IMR-90 (cell line): ENCODE measurements at regions not wholly inside any gene's neighbourhood (a gene's known extent, or its start where the extent isn't known, plus 50 kb on each side); places are given as distances from the start of the nearest gene placed in this dataset.
A peak's percentile ranks its signal among the peaks of the same experiment; 100 is the strongest.

Experiments used
- ATAC-seq: fragments of 200-7000 bp; cut with Tn5 transposase; 2 replicates; pipeline ENCODE4 v1.9.1; 2020; ENCODE audit warnings: low read depth, mild to moderate bottlenecking, moderate library complexity
- BruUV-seq: library from RNA; stranded (reverse); fragments of 400-500 nt; replicated peaks from 2 replicates; lab custom pipeline; 2021; lab: Mats Ljungman, UMichigan
- CTCF ChIA-PET: fragments of 300-600 bp; formaldehyde crosslinking; extraction: SDS; loops from one replicate; lab custom pipeline; 2021; ENCODE audit warnings: antibody characterized with exemption; lab: Yijun Ruan, JAX
- POLR2A ChIA-PET: fragments of 300-600 bp; sonication (Branson Sonifier 250); formaldehyde crosslinking; loops from one replicate; lab custom pipeline; 2022; ENCODE audit warnings: antibody characterized with exemption; ENCODE audit not compliant: unreplicated experiment; lab: Charles Lee
- DNase-seq: peaks from one replicate; pipeline ENCODE4 v3.0.0; 2013
- H2AFZ ChIP-seq: replicated peaks from 2 replicates; pipeline ENCODE3; 2013; ENCODE audit warnings: low read length, mild to moderate bottlenecking; ENCODE audit not compliant: poor library complexity
- H2AK5ac ChIP-seq: 2 replicates; pipeline ENCODE4 v1.6.1; 2013; ENCODE audit warnings: low read depth, low read length, inconsistent platforms
- H2AK9ac ChIP-seq: replicated peaks from 2 replicates; pipeline ENCODE3; 2013; ENCODE audit warnings: mild to moderate bottlenecking, low read depth, low read length, moderate library complexity; ENCODE audit not compliant: poor library complexity
- H2BK120ac ChIP-seq: 2 replicates; pipeline ENCODE4 v1.6.1; 2013; ENCODE audit warnings: low read depth, low read length, inconsistent platforms
- H2BK15ac ChIP-seq: 3 replicates; pipeline ENCODE4 v1.6.1; 2013; ENCODE audit warnings: low read depth, low read length, inconsistent platforms
- H2BK20ac ChIP-seq: 2 replicates; pipeline ENCODE4 v1.6.1; 2013; ENCODE audit warnings: low read depth, mild to moderate bottlenecking, inconsistent platforms, low read length, moderate library complexity
- H2BK5ac ChIP-seq: 2 replicates; pipeline ENCODE4 v1.6.1; 2013; ENCODE audit warnings: mild to moderate bottlenecking, low read depth, low read length, inconsistent platforms; ENCODE audit not compliant: poor library complexity, severe bottlenecking
- H3K14ac ChIP-seq: replicated peaks from 2 replicates; pipeline ENCODE4 v1.6.1; 2013; ENCODE audit warnings: low read depth, low read length, inconsistent platforms
- H3K18ac ChIP-seq: 2 replicates; pipeline ENCODE4 v1.6.1; 2013; ENCODE audit warnings: low read depth, low read length, control low read depth
- H3K23ac ChIP-seq: 2 replicates; pipeline ENCODE4 v1.6.1; 2013; ENCODE audit warnings: low read depth, low read length, inconsistent platforms
- H3K27ac ChIP-seq: 2 replicates; pipeline ENCODE4 v1.5.1; 2013; ENCODE audit warnings: mild to moderate bottlenecking, control low read depth, low read length; ENCODE audit not compliant: insufficient read depth
- H3K27me3 ChIP-seq: 2 replicates; pipeline ENCODE4 v1.6.1; 2013; ENCODE audit warnings: low read length; ENCODE audit not compliant: control insufficient read depth, insufficient read depth
- H3K36me3 ChIP-seq: 2 replicates; pipeline ENCODE4 v1.6.1; 2013; ENCODE audit warnings: low read length, mixed read lengths; ENCODE audit not compliant: control insufficient read depth, insufficient read depth
- H3K4ac ChIP-seq: 2 replicates; pipeline ENCODE4 v1.6.1; 2013; ENCODE audit warnings: low read depth, low read length, inconsistent platforms
- H3K4me1 ChIP-seq: 2 replicates; pipeline ENCODE4 v1.6.1; 2013; ENCODE audit warnings: low read length, mixed read lengths; ENCODE audit not compliant: control insufficient read depth, insufficient read depth
- H3K4me2 ChIP-seq: 2 replicates; pipeline ENCODE4 v1.6.1; 2013; ENCODE audit warnings: low read depth, mild to moderate bottlenecking, control low read depth, low read length, moderate library complexity
- H3K4me3 ChIP-seq: 2 replicates; pipeline ENCODE4 v1.5.1; 2013; ENCODE audit warnings: low read depth, mild to moderate bottlenecking, control low read depth, low read length, moderate library complexity; ENCODE audit not compliant: insufficient read depth
- H3K56ac ChIP-seq: 2 replicates; pipeline ENCODE4 v1.6.1; 2013; ENCODE audit warnings: low read length, inconsistent platforms; ENCODE audit not compliant: insufficient read depth; ENCODE audit errors: extremely low read depth
- H3K79me1 ChIP-seq, 2 experiments: 2 replicates each; pipeline ENCODE4 v1.6.1; 2013; ENCODE audit warnings: low read length in 2 of 2, inconsistent platforms in 1 of 2, low read depth in 1 of 2
- H3K9ac ChIP-seq: 2 replicates; pipeline ENCODE4 v1.6.1; 2013; ENCODE audit warnings: low read depth, low read length, control low read depth
- H3K9me1 ChIP-seq: 2 replicates; pipeline ENCODE4 v1.6.1; 2013; ENCODE audit warnings: low read length, inconsistent platforms; ENCODE audit not compliant: insufficient read depth
- H3K9me3 ChIP-seq: 2 replicates; pipeline ENCODE4 v1.6.1; 2013; ENCODE audit warnings: low read length; ENCODE audit not compliant: control insufficient read depth, insufficient read depth
- H4K20me1 ChIP-seq: 2 replicates; pipeline ENCODE4 v1.6.1; 2013; ENCODE audit warnings: low read length, inconsistent platforms; ENCODE audit not compliant: insufficient read depth
- H4K5ac ChIP-seq: 2 replicates; pipeline ENCODE4 v1.6.1; 2013; ENCODE audit warnings: mild to moderate bottlenecking, low read depth, low read length, control low read depth
- H4K8ac ChIP-seq, 2 experiments: 2 replicates each; pipeline ENCODE4 v1.6.1; 2013; ENCODE audit warnings: low read depth in 2 of 2, low read length in 2 of 2, control low read depth in 1 of 2, inconsistent platforms in 1 of 2
- H4K91ac ChIP-seq: 2 replicates; pipeline ENCODE4 v1.6.1; 2013; ENCODE audit warnings: low read depth, low read length, inconsistent platforms; ENCODE audit not compliant: insufficient read depth
- CTCF ChIP-seq: conservative IDR thresholded peaks from 2 replicates; pipeline ENCODE4 v1.5.1; 2012; ENCODE audit warnings: mild to moderate bottlenecking, low read depth, low read length, improper control_type of control experiment
- MAZ ChIP-seq: IDR thresholded peaks from 2 replicates; pipeline ENCODE4 v1.6.1; 2012; ENCODE audit warnings: low read depth, mild to moderate bottlenecking, low read length, improper control_type of control experiment, moderate library complexity, borderline replicate concordance
- RAD21 ChIP-seq: IDR thresholded peaks from 2 replicates; pipeline ENCODE4 v1.6.1; 2012; ENCODE audit warnings: low read length, improper control_type of control experiment
- RCOR1 ChIP-seq: IDR thresholded peaks from 2 replicates; pipeline ENCODE4 v1.6.1; 2012; ENCODE audit warnings: mild to moderate bottlenecking, low read length, improper control_type of control experiment; ENCODE audit not compliant: insufficient replicate concordance
- SMC3 ChIP-seq: fragments of 150-350 bp; IDR thresholded peaks from 2 replicates; pipeline ENCODE4 v1.6.1; 2016; ENCODE audit warnings: low read depth, mild to moderate bottlenecking, antibody characterized with exemption, low read length, moderate library complexity
- WGBS, 2 experiments: methylation state at CpG; one replicate each; pipeline versions ENCODE4 v1.1.5 to v1.1.7; 2013; ENCODE audit warnings: missing lambda C conversion rate in 2 of 2; ENCODE audit not compliant: insufficient read length in 1 of 2; ENCODE audit errors: extremely low coverage in 2 of 2; 5-methylcytosine and 5-hydroxymethylcytosine counted together
- dilution Hi-C: fragments of 300-500 bp; cut with HindIII; formaldehyde crosslinking; loops from one replicate; pipeline ENCODE4 v1.14.3; 2018; ENCODE audit warnings: low sequenced_read_pairs; ENCODE audit not compliant: unreplicated experiment
- in situ Hi-C: fragments of 300-500 bp; cut with MboI; formaldehyde crosslinking; loops from 3 replicates; pipeline ENCODE4 v1.14.3; 2019; ENCODE audit warnings: low sequenced_read_pairs, inconsistent platforms, mixed read lengths
- intact Hi-C: fragments of 100-400 bp; cut with micrococcal nuclease; formaldehyde crosslinking; loops from 2 replicates; pipeline ENCODE4 v1.10.0; 2022
- TF ChIP-seq, protein P1 (sequence below): fragments of 150-350 bp; IDR thresholded peaks from 2 replicates; pipeline ENCODE4 v1.6.1; 2017; ENCODE audit warnings: mild to moderate bottlenecking, antibody characterized with exemption, low read length, low read depth

GRCh38 chr15:96107916-96108315, 222.6 kb upstream of the NR2F2 start:
- H3K56ac ChIP-seq = no peak overlapping the region
- H3K9me1 ChIP-seq = peaks cover 3% of the 10 kb centered on the region; the same call in 1 of the 2 replicates
- H2BK20ac ChIP-seq = no peak overlapping the region
- H3K36me3 ChIP-seq = no peaks in the 10 kb centered on the region
- no TSS peak for BruUV-seq
- H3K9me3 ChIP-seq = no peaks in the 10 kb centered on the region
- no peak overlapping the region for H4K91ac ChIP-seq
- no peak overlapping the region for H2BK5ac ChIP-seq
- H2AK5ac ChIP-seq = no peak overlapping the region
- in situ Hi-C loops = no loop called here
- H3K27ac ChIP-seq = no peak overlapping the region
- CTCF ChIA-PET = no interaction called here
- TF ChIP-seq, protein P1, sequence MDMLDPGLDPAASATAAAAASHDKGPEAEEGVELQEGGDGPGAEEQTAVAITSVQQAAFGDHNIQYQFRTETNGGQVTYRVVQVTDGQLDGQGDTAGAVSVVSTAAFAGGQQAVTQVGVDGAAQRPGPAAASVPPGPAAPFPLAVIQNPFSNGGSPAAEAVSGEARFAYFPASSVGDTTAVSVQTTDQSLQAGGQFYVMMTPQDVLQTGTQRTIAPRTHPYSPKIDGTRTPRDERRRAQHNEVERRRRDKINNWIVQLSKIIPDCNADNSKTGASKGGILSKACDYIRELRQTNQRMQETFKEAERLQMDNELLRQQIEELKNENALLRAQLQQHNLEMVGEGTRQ = no peak
- no peak for TF ChIP-seq MAZ
- no peak for TF ChIP-seq RAD21
- TF ChIP-seq CTCF = no peak
- no peak for TF ChIP-seq RCOR1
- TF ChIP-seq SMC3 = no peak
- DNase-seq (peak; percentile 54), ATAC-seq (peak; percentile 71)
- H3K4me1 ChIP-seq = no peaks in the 10 kb centered on the region; the same call in 1 of the 2 replicates
- no peak overlapping the region for H4K5ac ChIP-seq
- intact Hi-C loops = no loop called here
- no CpG with 5 or more reads among the region's 2 CpGs for WGBS, 2 experiments
- no peaks in the 10 kb centered on the region for H4K20me1 ChIP-seq
- H2AFZ ChIP-seq = no peak overlapping the region
- no peak overlapping the region for H2BK15ac ChIP-seq
- H3K9ac ChIP-seq = no peak overlapping the region
- H3K4me3 ChIP-seq = no peak overlapping the region
- no peak overlapping the region for H3K14ac ChIP-seq
- H3K18ac ChIP-seq = no peak overlapping the region
- dilution Hi-C loops = no loop called here
- H4K8ac ChIP-seq = no peak overlapping the region
- H3K79me1 ChIP-seq = no peaks in the 10 kb centered on the region
- POLR2A ChIA-PET = interaction anchor here (0.6 kb wide), 1 partner anchor 140 kb away, joined by 5 read pairs; no protein-coding TSS in a partner anchor
- H3K4ac ChIP-seq = no peak overlapping the region
- H2BK120ac ChIP-seq = no peak overlapping the region
- no peak overlapping the region for H2AK9ac ChIP-seq
- no peak overlapping the region for H3K23ac ChIP-seq
- H3K27me3 ChIP-seq = no peaks in the 10 kb centered on the region
- H3K4me2 ChIP-seq = no peak overlapping the region; the same call in 1 of the 2 replicates
